SK-N-SH (cell line): ENCODE measurements at regions not wholly inside any gene's neighbourhood (a gene's known extent, or its start where the extent isn't known, plus 50 kb on each side); places are given as distances from the start of the nearest gene placed in this dataset.

ENCODE experiments used
- CTCF ChIA-PET: fragments of 300-600, 350-600 bp; formaldehyde crosslinking; extraction: SDS; loops from one replicate; lab custom pipeline; 2021; lab: Yijun Ruan, JAX
- POLR2A ChIA-PET: fragments of 350-600 bp; sonication (Branson Sonifier 250); formaldehyde crosslinking; extraction: SDS; loops from one replicate; lab custom pipeline; 2020; ENCODE audit warnings: antibody characterized with exemption, inconsistent platforms; lab: Yijun Ruan, JAX
- DNase-seq: peaks from one replicate; pipeline ENCODE4 v3.0.0; 2012
- H2AFZ ChIP-seq: fragments of 200-600 bp; sonication (generic); 2 replicates; pipeline ENCODE4 v1.8.1; 2016; ENCODE audit warnings: antibody characterized with exemption, mild to moderate bottlenecking, low read depth
- H3F3A ChIP-seq: fragments of 200-600 bp; sonication (generic); replicated peaks from 2 replicates; pipeline ENCODE3; 2016; ENCODE audit warnings: antibody characterized with exemption, mild to moderate bottlenecking; ENCODE audit not compliant: insufficient read depth
- H3K27ac ChIP-seq, 2 experiments: fragments of 200-500 bp in 1 of 2; fragments of 200-600 bp in 1 of 2; sonication (Bioruptor generic) in 1 of 2; sonication (generic), shearing (Covaris generic) in 1 of 2; 2 replicates each; pipeline versions ENCODE4 v1.5.1 to v1.6.1; 2014 to 2016; ENCODE audit warnings: low read depth in 2 of 2, inconsistent platforms in 1 of 2, low read length in 1 of 2, mild to moderate bottlenecking in 1 of 2, mixed read lengths in 1 of 2
- H3K27me3 ChIP-seq: fragments of 200-600 bp; sonication (generic), shearing (Covaris generic); 2 replicates; pipeline ENCODE4 v1.6.1; 2016; ENCODE audit warnings: mixed run types; ENCODE audit not compliant: insufficient read depth
- H3K36me3 ChIP-seq, 2 experiments: fragments of 200-500 bp in 1 of 2; fragments of 200-600 bp in 1 of 2; sonication (Bioruptor generic) in 1 of 2; sonication (generic) in 1 of 2; replicated peaks in 1 of 2; 2 replicates each; pipeline versions ENCODE3 to v1.5.1; 2014 to 2016; ENCODE audit warnings: low read length in 1 of 2, mild to moderate bottlenecking in 1 of 2; ENCODE audit not compliant: insufficient read depth in 2 of 2, control insufficient read depth in 1 of 2
- H3K4me1 ChIP-seq, 2 experiments: fragments of 200-500 bp in 1 of 2; fragments of 200-600 bp in 1 of 2; sonication (Bioruptor generic) in 1 of 2; sonication (generic), shearing (Covaris generic) in 1 of 2; 2 replicates each; pipeline versions ENCODE4 v1.5.1 to v1.6.1; 2014 to 2016; ENCODE audit warnings: low read depth in 1 of 2, low read length in 1 of 2, mixed run types in 1 of 2; ENCODE audit not compliant: insufficient read depth in 2 of 2, control insufficient read depth in 1 of 2
- H3K4me2 ChIP-seq: fragments of 200-600 bp; sonication (generic), shearing (Covaris generic); 2 replicates; pipeline ENCODE4 v1.6.1; 2017; ENCODE audit warnings: mixed run types
- H3K4me3 ChIP-seq, 2 experiments: fragments of 200-500 bp in 1 of 2; fragments of 200-600 bp in 1 of 2; sonication (Bioruptor generic) in 1 of 2; sonication (generic), shearing (Covaris generic) in 1 of 2; 2 replicates each; pipeline versions ENCODE4 v1.5.1 to v1.8.1; 2014 to 2016; ENCODE audit warnings: low read depth in 2 of 2, inconsistent platforms in 1 of 2, low read length in 1 of 2, mild to moderate bottlenecking in 1 of 2, mixed read lengths in 1 of 2, moderate library complexity in 1 of 2
- H3K79me2 ChIP-seq: fragments of 200-600 bp; sonication (generic); 2 replicates; pipeline ENCODE4 v1.8.1; 2017; ENCODE audit warnings: mild to moderate bottlenecking; ENCODE audit not compliant: insufficient read depth
- H3K9ac ChIP-seq: fragments of 200-600 bp; sonication (generic); 2 replicates; pipeline ENCODE4 v1.6.1; 2017; ENCODE audit warnings: mixed run types
- H3K9me2 ChIP-seq: fragments of 200-600 bp; sonication (generic); 2 replicates; pipeline ENCODE4 v1.6.1; 2017; ENCODE audit warnings: mixed run types
- H3K9me3 ChIP-seq: fragments of 200-600 bp; sonication (generic); 2 replicates; pipeline ENCODE4 v1.6.1; 2017; ENCODE audit warnings: mixed run types, mild to moderate bottlenecking, moderate library complexity
- H4K20me1 ChIP-seq: fragments of 200-600 bp; sonication (generic); 2 replicates; pipeline ENCODE4 v1.6.1; 2017; ENCODE audit warnings: mild to moderate bottlenecking, mixed run types; ENCODE audit not compliant: insufficient read depth
- CHD2 ChIP-seq: fragments of 150-350 bp; IDR thresholded peaks from 2 replicates; pipeline ENCODE4 v1.6.1; 2018; ENCODE audit warnings: low read length; ENCODE audit not compliant: partially characterized antibody
- FOSL2 ChIP-seq: IDR thresholded peaks from 2 replicates; pipeline ENCODE4 v1.4.0; 2012; ENCODE audit warnings: low read depth, mild to moderate bottlenecking, moderate library complexity, borderline replicate concordance
- FOXJ3 ChIP-seq: sonication (generic); formaldehyde crosslinking; IDR thresholded peaks from 2 replicates; pipeline ENCODE4 v1.5.1; 2020; ENCODE audit warnings: mild to moderate bottlenecking, missing genetic modification reagents
- FOXM1 ChIP-seq: IDR thresholded peaks from 2 replicates; pipeline ENCODE4 v1.4.0; 2012; ENCODE audit warnings: low read depth, mild to moderate bottlenecking
- IRF3 ChIP-seq: fragments of 150-350 bp; IDR thresholded peaks from 2 replicates; pipeline ENCODE4 v1.6.1; 2016; ENCODE audit warnings: mild to moderate bottlenecking, low read depth, low read length
- NRF1 ChIP-seq: IDR thresholded peaks from 2 replicates; pipeline ENCODE4 v1.6.1; 2012; ENCODE audit warnings: low read depth, mild to moderate bottlenecking, low read length
- RCOR1 ChIP-seq: fragments of 150-350 bp; IDR thresholded peaks from 2 replicates; pipeline ENCODE4 v1.6.1; 2017; ENCODE audit warnings: antibody characterized with exemption, low read length
- RXRA ChIP-seq: IDR thresholded peaks from 2 replicates; pipeline ENCODE4 v1.4.0; 2012; ENCODE audit warnings: low read depth, mild to moderate bottlenecking, borderline replicate concordance
- TAF1 ChIP-seq: IDR thresholded peaks from 2 replicates; pipeline ENCODE4 v1.6.1; 2012; ENCODE audit warnings: low read depth, mild to moderate bottlenecking, low read length, moderate library complexity, borderline replicate concordance
- USF2 ChIP-seq: fragments of 150-350 bp; IDR thresholded peaks from 2 replicates; pipeline ENCODE4 v1.6.1; 2017; ENCODE audit warnings: antibody characterized with exemption, low read length, low read depth, borderline replicate concordance
- WGBS: methylation state at CpG from one replicate; pipeline ENCODE4 v1.1.6; 2017; ENCODE audit warnings: low lambda C conversion rate; 5-methylcytosine and 5-hydroxymethylcytosine counted together

- peaks cover 5% of the 10 kb centered on the region for H3F3A ChIP-seq
- ChIA-PET POLR2A (no interaction called here), CTCF (interaction anchor here (1.4 kb wide), 1 partner anchor 11 kb away, joined by 3 read pairs; no protein-coding TSS in a partner anchor)
- H3K27me3 ChIP-seq, result no peaks in the 10 kb centered on the region
- WGBS, result 88% methylated on average over 2 of the region's 2 CpGs
- no peaks in the 10 kb centered on the region for H4K20me1 ChIP-seq
- H3K36me3 ChIP-seq, result no peaks in the 10 kb centered on the region
- no peak overlapping the region for H3K4me3 ChIP-seq
- H3K79me2 ChIP-seq, result no peaks in the 10 kb centered on the region
- no peak overlapping the region for H3K9ac ChIP-seq
- H3K4me2 ChIP-seq, result no peak overlapping the region
- no peaks in the 10 kb centered on the region; the same call in 1 of the 2 replicates for H3K9me2 ChIP-seq
- no peaks in the 10 kb centered on the region for H3K9me3 ChIP-seq
- no peak overlapping the region for H3K27ac ChIP-seq
- H2AFZ ChIP-seq, result no peak overlapping the region
- DNase-seq, result no peak
- H3K4me1 ChIP-seq, result peaks cover 4 to 9% of the 10 kb centered on the region in 2 experiments; a peak in 3 of 4 replicates
- TF ChIP-seq RCOR1, result no peak
- TF ChIP-seq CHD2, result no peak
- no peak for TF ChIP-seq USF2
- no peak for TF ChIP-seq FOXM1
- TF ChIP-seq FOXJ3 (CRISPR knock-in tag), result no peak
- no peak for TF ChIP-seq NRF1
- TF ChIP-seq FOSL2, result no peak
- TF ChIP-seq, all 33 proteins: peak for 0
Observed at GRCh38 chr12:20262119-20262518, 106.2 kb upstream of the PDE3A start.

GRCh38 chr12:20264026-20264425 is 104.3 kb upstream of the PDE3A start:
- no peak overlapping the region for H3K9ac ChIP-seq
- no peak overlapping the region for H2AFZ ChIP-seq
- no peaks in the 10 kb centered on the region for H3K79me2 ChIP-seq
- WGBS, result 95% methylated on average over 2 of the region's 2 CpGs
- peaks cover 9 to 10% of the 10 kb centered on the region in 2 experiments; a peak in 3 of 4 replicates for H3K4me1 ChIP-seq
- H3K27ac ChIP-seq, result peak overlapping the region in 1 of 2 experiments; percentile 19; a peak in 1 of 4 replicates
- H3K9me2 ChIP-seq, result no peaks in the 10 kb centered on the region; the same call in 1 of the 2 replicates
- H3K9me3 ChIP-seq, result no peaks in the 10 kb centered on the region
- H4K20me1 ChIP-seq, result no peaks in the 10 kb centered on the region
- H3F3A ChIP-seq, result peaks cover 5% of the 10 kb centered on the region
- TF ChIP-seq TAF1 (no peak), IRF3 (no peak), RXRA (no peak), FOXJ3 (CRISPR knock-in tag) (no peak)
- no peak overlapping the region for H3K4me3 ChIP-seq
- H3K4me2 ChIP-seq, result no peak overlapping the region
- H3K36me3 ChIP-seq, result no peaks in the 10 kb centered on the region
- H3K27me3 ChIP-seq, result no peaks in the 10 kb centered on the region
- CTCF ChIA-PET, result no interaction called here
- DNase-seq, result no peak
- POLR2A ChIA-PET, result no interaction called here
